Tibial nerve (tissue), 4 donors: ENCODE measurements at regions not wholly inside any gene's neighbourhood (a gene's known extent, or its start where the extent isn't known, plus 50 kb on each side); places are given as distances from the start of the nearest gene placed in this dataset.

ENCODE experiments used
- CTCF ChIP-seq, 5 experiments: fragments of 200-600 bp in 3 of 5; fragments of 450-650 bp in 2 of 5; sonication (generic) in 3 of 5; IDR thresholded peaks; one replicate each; pipeline ENCODE4 v1.5.1; 2016 to 2019; ENCODE audit warnings: antibody characterized with exemption in 5 of 5, mild to moderate bottlenecking in 3 of 5, moderate library complexity in 2 of 5
- EP300 ChIP-seq, 2 donors: sonication (generic); formaldehyde crosslinking; IDR thresholded peaks; one replicate each; pipeline ENCODE4 v1.6.1; 2017; ENCODE audit warnings: antibody characterized with exemption in 2 of 2, mild to moderate bottlenecking in 1 of 2
- POLR2A ChIP-seq, 2 donors: fragments of 450-650 bp; IDR thresholded peaks; one replicate each; pipeline ENCODE4 v1.6.1; 2017; ENCODE audit warnings: antibody characterized with exemption in 2 of 2, mild to moderate bottlenecking in 2 of 2, moderate library complexity in 2 of 2

GRCh38 chr3:159634483-159634882 lies 354.2 kb upstream of the IL12A start:
- TF ChIP-seq CTCF (IDR thresholded peaks at IDR 0.05) (no peak), POLR2A (IDR thresholded peaks at IDR 0.05) (no peak), EP300 (IDR thresholded peaks at IDR 0.05) (no peak)
